B cell (primary cell): ENCODE measurements at regions not wholly inside any gene's neighbourhood (a gene's known extent, or its start where the extent isn't known, plus 50 kb on each side); places are given as distances from the start of the nearest gene placed in this dataset.

Experiments used
- EZH2 ChIP-seq: IDR thresholded peaks from 2 replicates; pipeline ENCODE4 v1.6.1; 2012; ENCODE audit warnings: borderline replicate concordance, low read depth, mild to moderate bottlenecking, moderate library complexity, low read length; ENCODE audit not compliant: insufficient read depth, poor library complexity, severe bottlenecking
- TF ChIP-seq, protein P1 (sequence below): fragments of 200-600 bp; IDR thresholded peaks from one replicate; pipeline ENCODE4 v1.8.0; 2022; ENCODE audit warnings: antibody characterized with exemption, mild to moderate bottlenecking

GRCh38 chr9:26675035-26675434, 217.6 kb downstream of the CAAP1 start:
- TF ChIP-seq EZH2: no peak
- TF ChIP-seq, protein P1, sequence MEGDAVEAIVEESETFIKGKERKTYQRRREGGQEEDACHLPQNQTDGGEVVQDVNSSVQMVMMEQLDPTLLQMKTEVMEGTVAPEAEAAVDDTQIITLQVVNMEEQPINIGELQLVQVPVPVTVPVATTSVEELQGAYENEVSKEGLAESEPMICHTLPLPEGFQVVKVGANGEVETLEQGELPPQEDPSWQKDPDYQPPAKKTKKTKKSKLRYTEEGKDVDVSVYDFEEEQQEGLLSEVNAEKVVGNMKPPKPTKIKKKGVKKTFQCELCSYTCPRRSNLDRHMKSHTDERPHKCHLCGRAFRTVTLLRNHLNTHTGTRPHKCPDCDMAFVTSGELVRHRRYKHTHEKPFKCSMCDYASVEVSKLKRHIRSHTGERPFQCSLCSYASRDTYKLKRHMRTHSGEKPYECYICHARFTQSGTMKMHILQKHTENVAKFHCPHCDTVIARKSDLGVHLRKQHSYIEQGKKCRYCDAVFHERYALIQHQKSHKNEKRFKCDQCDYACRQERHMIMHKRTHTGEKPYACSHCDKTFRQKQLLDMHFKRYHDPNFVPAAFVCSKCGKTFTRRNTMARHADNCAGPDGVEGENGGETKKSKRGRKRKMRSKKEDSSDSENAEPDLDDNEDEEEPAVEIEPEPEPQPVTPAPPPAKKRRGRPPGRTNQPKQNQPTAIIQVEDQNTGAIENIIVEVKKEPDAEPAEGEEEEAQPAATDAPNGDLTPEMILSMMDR: no peak
